Occipital lobe (tissue), 1 donor: ENCODE measurements at regions not wholly inside any gene's neighbourhood (a gene's known extent, or its start where the extent isn't known, plus 50 kb on each side); places are given as distances from the start of the nearest gene placed in this dataset.

Experiments
- DNase-seq: peaks from one replicate; lab custom pipeline; 2025; lab: John Stamatoyannopoulos, UW

- no peak for DNase-seq
These were observed 348.0 kb downstream of the PTPRU start for GRCh38 chr1:29584362-29584761.

- DNase-seq: no peak
These were observed 347.4 kb downstream of the PTPRU start for GRCh38 chr1:29583727-29584126.

- no peak for DNase-seq
These were observed 344.9 kb downstream of the PTPRU start for GRCh38 chr1:29581256-29581655.

- no peak for DNase-seq
These were observed 343.6 kb downstream of the PTPRU start for GRCh38 chr1:29579821-29580425.

- no peak for DNase-seq
These were observed 341.2 kb downstream of the PTPRU start for GRCh38 chr1:29577512-29577911.

GRCh38 chr1:29576510-29576909, 340.2 kb downstream of the PTPRU start:
- no peak for DNase-seq

- DNase-seq: no peak
These were observed 339.5 kb downstream of the PTPRU start for GRCh38 chr1:29575826-29576225.

- DNase-seq: no peak
These were observed 339.0 kb downstream of the PTPRU start for GRCh38 chr1:29575277-29575676.

GRCh38 chr1:29574871-29575270, 338.5 kb downstream of the PTPRU start:
- no peak for DNase-seq

- no peak for DNase-seq
These were observed 333.8 kb downstream of the PTPRU start for GRCh38 chr1:29569971-29570634.

GRCh38 chr1:29567257-29567656, 330.9 kb downstream of the PTPRU start:
- no peak for DNase-seq

- DNase-seq: no peak
These were observed 329.2 kb downstream of the PTPRU start for GRCh38 chr1:29565490-29565889.

GRCh38 chr1:29563571-29563970, 327.2 kb downstream of the PTPRU start:
- DNase-seq: no peak

- no peak for DNase-seq
These were observed 326.8 kb downstream of the PTPRU start for GRCh38 chr1:29563092-29563491.

- no peak for DNase-seq
These were observed 322.7 kb downstream of the PTPRU start for GRCh38 chr1:29559056-29559455.

- no peak for DNase-seq
These were observed 321.6 kb downstream of the PTPRU start for GRCh38 chr1:29557701-29558600.

- no peak for DNase-seq
These were observed 320.7 kb downstream of the PTPRU start for GRCh38 chr1:29557066-29557465.

- DNase-seq: no peak
These were observed 320.3 kb downstream of the PTPRU start for GRCh38 chr1:29556657-29557056.

GRCh38 chr1:29555043-29555620, 318.8 kb downstream of the PTPRU start:
- no peak for DNase-seq

- DNase-seq: no peak
These were observed 318.0 kb downstream of the PTPRU start for GRCh38 chr1:29554208-29554778.

GRCh38 chr1:29551123-29551936, 315.0 kb downstream of the PTPRU start:
- no peak for DNase-seq
